IPS-20b (cell line): ENCODE measurements at regions not wholly inside any gene's neighbourhood (a gene's known extent, or its start where the extent isn't known, plus 50 kb on each side); places are given as distances from the start of the nearest gene placed in this dataset.

Experiments
- H3K27ac ChIP-seq: one replicate; pipeline ENCODE4 v1.5.1; 2013; ENCODE audit warnings: low read length
- H3K27me3 ChIP-seq: 2 replicates; pipeline ENCODE4 v1.6.1; 2013; ENCODE audit warnings: mild to moderate bottlenecking, low read length, inconsistent platforms; ENCODE audit not compliant: insufficient read depth
- H3K36me3 ChIP-seq: 2 replicates; pipeline ENCODE4 v1.6.1; 2013; ENCODE audit warnings: low read depth, mild to moderate bottlenecking, inconsistent platforms, low read length, moderate library complexity; ENCODE audit not compliant: insufficient read depth
- H3K4me1 ChIP-seq: 2 replicates; pipeline ENCODE4 v1.6.1; 2013; ENCODE audit warnings: mild to moderate bottlenecking, control low read depth, inconsistent platforms, low read length, moderate library complexity; ENCODE audit not compliant: insufficient read depth
- H3K4me3 ChIP-seq: 2 replicates; pipeline ENCODE4 v1.5.1; 2013; ENCODE audit warnings: mild to moderate bottlenecking, low read length, inconsistent platforms
- H3K9ac ChIP-seq: 2 replicates; pipeline ENCODE4 v1.6.1; 2013; ENCODE audit warnings: low read depth, mild to moderate bottlenecking, inconsistent platforms, low read length, moderate library complexity
- H3K9me3 ChIP-seq: 2 replicates; pipeline ENCODE4 v1.6.1; 2013; ENCODE audit warnings: mild to moderate bottlenecking, low read depth, low read length, inconsistent platforms; ENCODE audit not compliant: insufficient read depth

- Histone ChIP-seq H3K4me1 (no peaks in the 10 kb centered on the region), H3K27ac (no peak overlapping the region), H3K9me3 (no peaks in the 10 kb centered on the region), H3K27me3 (no peaks in the 10 kb centered on the region), H3K9ac (no peak overlapping the region), H3K4me3 (no peak overlapping the region), H3K36me3 (no peaks in the 10 kb centered on the region)
Observed at GRCh38 chr2:14530506-14530905, 102.0 kb upstream of the LRATD1 start.

GRCh38 chr2:14533131-14533757, 99.3 kb upstream of the LRATD1 start:
- H3K27me3 ChIP-seq: no peaks in the 10 kb centered on the region
- H3K27ac ChIP-seq: no peak overlapping the region
- no peak overlapping the region for H3K9ac ChIP-seq
- no peaks in the 10 kb centered on the region for H3K4me1 ChIP-seq
- no peaks in the 10 kb centered on the region for H3K36me3 ChIP-seq
- no peak overlapping the region for H3K4me3 ChIP-seq
- no peaks in the 10 kb centered on the region for H3K9me3 ChIP-seq

GRCh38 chr2:14535156-14535555, 97.4 kb upstream of the LRATD1 start:
- no peaks in the 10 kb centered on the region for H3K36me3 ChIP-seq

GRCh38 chr2:14536976-14537375, 95.5 kb upstream of the LRATD1 start:
- H3K4me1 ChIP-seq: no peaks in the 10 kb centered on the region
- no peak overlapping the region for H3K27ac ChIP-seq
- no peak overlapping the region for H3K9ac ChIP-seq
- no peak overlapping the region for H3K4me3 ChIP-seq
- H3K36me3 ChIP-seq: no peaks in the 10 kb centered on the region
- H3K9me3 ChIP-seq: no peaks in the 10 kb centered on the region
- no peaks in the 10 kb centered on the region for H3K27me3 ChIP-seq

More at GRCh38 chr2:14535156-14535555, 97.4 kb upstream of the LRATD1 start:
- no peaks in the 10 kb centered on the region for H3K4me1 ChIP-seq
- no peak overlapping the region for H3K9ac ChIP-seq
- no peaks in the 10 kb centered on the region for H3K9me3 ChIP-seq
- no peaks in the 10 kb centered on the region for H3K27me3 ChIP-seq
- H3K27ac ChIP-seq: no peak overlapping the region
- no peak overlapping the region for H3K4me3 ChIP-seq

- Histone ChIP-seq H3K27me3 (no peaks in the 10 kb centered on the region), H3K4me1 (no peaks in the 10 kb centered on the region), H3K27ac (no peak overlapping the region), H3K4me3 (no peak overlapping the region), H3K36me3 (no peaks in the 10 kb centered on the region), H3K9ac (no peak overlapping the region), H3K9me3 (0 out of 2 replicates have a peak, but pooled peaks cover 4% of the 10 kb centered on the region)
Observed at GRCh38 chr2:14540015-14540414, 92.5 kb upstream of the LRATD1 start.

DNA sequence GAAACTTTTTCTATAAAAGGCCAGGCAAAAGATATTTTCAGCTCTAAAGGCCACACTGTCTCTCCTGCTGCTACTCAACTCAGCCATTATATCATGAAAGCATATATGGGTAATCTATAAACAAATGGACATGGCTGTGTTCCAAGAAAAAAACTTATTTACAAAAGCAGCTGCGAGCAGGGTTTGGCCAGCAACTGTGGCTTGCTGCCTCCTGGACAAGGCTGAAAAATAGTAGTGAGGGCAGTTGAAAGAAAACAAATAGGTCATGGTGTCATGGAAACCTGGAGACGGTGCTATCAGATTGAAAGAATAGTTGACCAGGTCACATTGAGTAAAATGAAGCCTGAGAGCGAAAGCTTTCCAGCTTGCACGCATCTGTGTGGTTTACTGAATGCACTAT, 89.2 kb upstream of the LRATD1 start:
- H3K27me3 ChIP-seq: no peaks in the 10 kb centered on the region
- H3K27ac ChIP-seq: no peak overlapping the region
- H3K9me3 ChIP-seq: 0 out of 2 replicates have a peak, but pooled peaks cover 4% of the 10 kb centered on the region
- H3K4me3 ChIP-seq: no peak overlapping the region
- H3K36me3 ChIP-seq: no peaks in the 10 kb centered on the region
- H3K9ac ChIP-seq: no peak overlapping the region
- no peaks in the 10 kb centered on the region for H3K4me1 ChIP-seq

- Histone ChIP-seq H3K9ac (no peak overlapping the region), H3K9me3 (0 out of 2 replicates have a peak, but pooled peaks cover 4% of the 10 kb centered on the region)
Observed at GRCh38 chr2:14544247-14544646, 88.3 kb upstream of the LRATD1 start.

DNA sequence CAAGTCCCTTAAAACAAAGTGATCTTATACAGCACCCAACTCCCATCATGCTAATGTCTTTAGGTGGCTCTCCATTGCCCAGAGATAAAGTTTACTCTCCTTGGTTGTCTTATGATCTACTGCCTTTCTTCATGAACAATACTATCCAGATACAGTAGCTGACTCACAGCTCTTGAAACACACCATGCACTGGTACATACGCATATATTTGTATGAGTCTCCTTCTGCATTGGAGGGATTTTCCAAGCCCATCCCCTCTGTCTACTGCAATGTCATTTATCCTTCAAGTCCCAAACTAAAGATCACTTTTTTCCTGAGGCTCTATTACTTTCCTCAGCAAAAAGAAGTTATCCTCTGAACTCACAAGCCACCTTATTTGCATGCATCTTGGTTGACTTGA, 84.7 kb upstream of the LRATD1 start:
- H3K27me3 ChIP-seq: no peaks in the 10 kb centered on the region

More at GRCh38 chr2:14544247-14544646, 88.3 kb upstream of the LRATD1 start:
- Histone ChIP-seq H3K27me3 (no peaks in the 10 kb centered on the region), H3K4me1 (no peaks in the 10 kb centered on the region), H3K36me3 (no peaks in the 10 kb centered on the region), H3K27ac (no peak overlapping the region), H3K4me3 (no peak overlapping the region)

GRCh38 chr2:14550658-14551057, 81.9 kb upstream of the LRATD1 start:
- Histone ChIP-seq H3K4me3 (no peak overlapping the region), H3K9me3 (no peaks in the 10 kb centered on the region), H3K36me3 (no peaks in the 10 kb centered on the region), H3K4me1 (no peaks in the 10 kb centered on the region), H3K27ac (no peak overlapping the region), H3K27me3 (no peaks in the 10 kb centered on the region), H3K9ac (no peak overlapping the region)

More for the DNA sequence above, 84.7 kb upstream of the LRATD1 start:
- Histone ChIP-seq H3K4me3 (no peak overlapping the region), H3K9me3 (0 out of 2 replicates have a peak, but pooled peaks cover 4% of the 10 kb centered on the region), H3K27ac (no peak overlapping the region), H3K9ac (no peak overlapping the region), H3K4me1 (no peaks in the 10 kb centered on the region), H3K36me3 (no peaks in the 10 kb centered on the region)

GRCh38 chr2:14551069-14551468, 81.4 kb upstream of the LRATD1 start:
- no peak overlapping the region for H3K9ac ChIP-seq

GRCh38 chr2:14552286-14552685, 80.2 kb upstream of the LRATD1 start:
- Histone ChIP-seq H3K27me3 (no peaks in the 10 kb centered on the region), H3K9ac (no peak overlapping the region), H3K36me3 (no peaks in the 10 kb centered on the region), H3K9me3 (no peaks in the 10 kb centered on the region), H3K4me3 (no peak overlapping the region), H3K4me1 (no peaks in the 10 kb centered on the region), H3K27ac (no peak overlapping the region)

More at GRCh38 chr2:14551069-14551468, 81.4 kb upstream of the LRATD1 start:
- no peaks in the 10 kb centered on the region for H3K36me3 ChIP-seq
- no peaks in the 10 kb centered on the region for H3K9me3 ChIP-seq
- no peaks in the 10 kb centered on the region for H3K27me3 ChIP-seq
- no peak overlapping the region for H3K27ac ChIP-seq
- no peak overlapping the region for H3K4me3 ChIP-seq
- no peaks in the 10 kb centered on the region for H3K4me1 ChIP-seq

DNA sequence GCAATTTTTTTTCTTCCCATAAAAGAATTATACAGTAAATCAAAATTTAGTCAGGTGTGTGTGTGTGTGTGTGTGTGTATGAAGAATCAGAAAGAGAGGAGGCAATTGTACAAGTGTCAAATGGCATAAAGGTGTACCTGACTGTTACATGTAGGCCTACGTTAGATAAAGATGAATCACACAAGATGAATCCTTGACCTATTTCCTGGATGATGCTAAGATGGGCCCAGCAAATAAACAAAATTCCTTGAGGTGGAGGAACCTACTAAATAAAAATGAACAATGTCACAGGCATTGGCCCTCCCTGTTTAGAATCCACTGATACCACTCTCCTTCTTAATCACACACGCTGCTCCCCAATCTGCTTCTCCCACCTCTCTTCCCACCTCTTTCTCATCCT, 79.7 kb upstream of the LRATD1 start:
- Histone ChIP-seq H3K4me1 (no peaks in the 10 kb centered on the region), H3K36me3 (no peaks in the 10 kb centered on the region), H3K9ac (no peak overlapping the region), H3K27me3 (no peaks in the 10 kb centered on the region), H3K9me3 (no peaks in the 10 kb centered on the region), H3K27ac (no peak overlapping the region), H3K4me3 (no peak overlapping the region)
